CD4-positive, alpha-beta T cell (primary cell): ENCODE measurements at regions not wholly inside any gene's neighbourhood (a gene's known extent, or its start where the extent isn't known, plus 50 kb on each side); places are given as distances from the start of the nearest gene placed in this dataset.

Experiments
- ATAC-seq: fragments of 200-7000 bp; cut with Tn5 transposase; one replicate; pipeline ENCODE4 v1.10.0; 2022; ENCODE audit warnings: mild to moderate bottlenecking; ENCODE audit not compliant: poor library complexity
- CTCF ChIA-PET: fragments of 350-600 bp; sonication (Branson Sonifier 250); formaldehyde crosslinking; loops from one replicate; lab custom pipeline; 2021; ENCODE audit warnings: antibody characterized with exemption, inconsistent platforms; lab: Charles Lee
- POLR2A ChIA-PET: fragments of 350-600 bp; sonication (Branson Sonifier 250); formaldehyde crosslinking; loops from one replicate; lab custom pipeline; 2021; ENCODE audit warnings: antibody characterized with exemption, inconsistent platforms; lab: Charles Lee
- DNase-seq, 14 experiments: peaks; one replicate each; pipeline ENCODE4 v3.0.0-alpha.2; 2013 to 2020; ENCODE audit warnings: mixed read lengths in 2 of 14
- H3K27ac ChIP-seq, 2 donors: one replicate each; pipeline versions ENCODE4 v1.5.1 to v1.7.0; 2013; ENCODE audit warnings: low read length in 2 of 2, low read depth in 1 of 2, mild to moderate bottlenecking in 1 of 2
- H3K27me3 ChIP-seq, 2 experiments: 1 replicate in 1 of 2; 2 replicates in 1 of 2; pipeline versions ENCODE4 v1.6.1 to v1.7.0; 2013; ENCODE audit warnings: low read length in 2 of 2, control low read depth in 1 of 2, mild to moderate bottlenecking in 1 of 2, moderate library complexity in 1 of 2; ENCODE audit not compliant: insufficient read depth in 2 of 2, control insufficient read depth in 1 of 2
- H3K36me3 ChIP-seq: one replicate; pipeline ENCODE4 v1.6.1; 2013; ENCODE audit warnings: low read length, control low read depth; ENCODE audit not compliant: insufficient read depth
- H3K4me1 ChIP-seq: one replicate; pipeline ENCODE4 v1.6.1; 2013; ENCODE audit warnings: low read length, control low read depth; ENCODE audit not compliant: insufficient read depth
- H3K4me3 ChIP-seq: one replicate; pipeline ENCODE4 v1.5.1; 2013; ENCODE audit warnings: mild to moderate bottlenecking, low read length, moderate library complexity
- H3K9me3 ChIP-seq, 2 experiments: 1 replicate in 1 of 2; 2 replicates in 1 of 2; pipeline versions ENCODE4 v1.6.1 to v1.7.0; 2013; ENCODE audit warnings: low read length in 2 of 2, mild to moderate bottlenecking in 2 of 2, control low read depth in 1 of 2, moderate library complexity in 1 of 2; ENCODE audit not compliant: control insufficient read depth in 1 of 2, insufficient read depth in 1 of 2
- H3K27ac Mint-ChIP-seq: one replicate; pipeline ENCODE4 v1.8.0; 2020; ENCODE audit warnings: mixed read lengths
- H3K27me3 Mint-ChIP-seq: one replicate; pipeline ENCODE4 v1.8.0; 2021; ENCODE audit warnings: mixed read lengths
- H3K36me3 Mint-ChIP-seq: one replicate; pipeline ENCODE4 v1.8.0; 2021; ENCODE audit warnings: low read depth, mixed read lengths
- H3K4me1 Mint-ChIP-seq: one replicate; pipeline ENCODE4 v1.8.0; 2021; ENCODE audit warnings: low read depth, mixed read lengths
- H3K4me3 Mint-ChIP-seq: one replicate; pipeline ENCODE4 v1.8.0; 2020; ENCODE audit warnings: mild to moderate bottlenecking, mixed read lengths
- H3K9me3 Mint-ChIP-seq: one replicate; pipeline ENCODE4 v1.8.0; 2020; ENCODE audit warnings: mixed read lengths
- intact Hi-C, 2 experiments: fragments of 100-400 bp; cut with DNase I in 1 of 2; cut with micrococcal nuclease in 1 of 2; formaldehyde crosslinking; loops; one replicate each; pipeline versions ENCODE4 v1.15.1 to v1.9.0; 2023 to 2025; cut with DNase I, micrococcal nuclease
- TF ChIP-seq, protein P1 (sequence below): fragments of 200-600 bp; IDR thresholded peaks from one replicate; pipeline ENCODE4 v1.8.0; 2022; ENCODE audit warnings: antibody characterized with exemption, mild to moderate bottlenecking

DNA sequence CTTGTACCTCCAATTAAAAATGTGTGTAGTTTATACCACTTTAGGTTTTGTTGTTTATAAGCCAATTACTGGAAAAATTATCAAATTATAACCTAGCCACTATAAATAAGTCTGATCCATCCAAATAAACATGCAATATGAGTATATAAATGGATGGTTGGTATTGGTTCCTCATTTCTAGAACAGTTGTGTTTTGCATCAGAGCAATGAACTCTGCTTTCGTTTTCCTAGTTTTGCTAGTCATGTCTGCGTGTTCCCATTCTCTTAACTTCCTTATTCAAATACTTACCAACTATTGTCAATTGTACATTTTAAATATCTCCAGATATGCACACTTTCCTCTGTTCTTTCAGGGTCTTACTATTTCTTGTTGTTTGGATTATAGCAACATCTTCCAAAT lies 641.7 kb downstream of the NR4A2 start:
- CTCF ChIA-PET: no interaction called here
- H3K4me1 ChIP-seq: no peaks in the 10 kb centered on the region
- POLR2A ChIA-PET: no interaction called here
- no peaks in the 10 kb centered on the region for H3K27me3 ChIP-seq
- H3K9me3 Mint-ChIP-seq: no peaks in the 10 kb centered on the region
- no peaks in the 10 kb centered on the region for H3K4me1 Mint-ChIP-seq
- no peak overlapping the region for H3K4me3 ChIP-seq
- H3K9me3 ChIP-seq: peaks cover 0 to 3% of the 10 kb centered on the region in 2 experiments
- TF ChIP-seq, protein P1, sequence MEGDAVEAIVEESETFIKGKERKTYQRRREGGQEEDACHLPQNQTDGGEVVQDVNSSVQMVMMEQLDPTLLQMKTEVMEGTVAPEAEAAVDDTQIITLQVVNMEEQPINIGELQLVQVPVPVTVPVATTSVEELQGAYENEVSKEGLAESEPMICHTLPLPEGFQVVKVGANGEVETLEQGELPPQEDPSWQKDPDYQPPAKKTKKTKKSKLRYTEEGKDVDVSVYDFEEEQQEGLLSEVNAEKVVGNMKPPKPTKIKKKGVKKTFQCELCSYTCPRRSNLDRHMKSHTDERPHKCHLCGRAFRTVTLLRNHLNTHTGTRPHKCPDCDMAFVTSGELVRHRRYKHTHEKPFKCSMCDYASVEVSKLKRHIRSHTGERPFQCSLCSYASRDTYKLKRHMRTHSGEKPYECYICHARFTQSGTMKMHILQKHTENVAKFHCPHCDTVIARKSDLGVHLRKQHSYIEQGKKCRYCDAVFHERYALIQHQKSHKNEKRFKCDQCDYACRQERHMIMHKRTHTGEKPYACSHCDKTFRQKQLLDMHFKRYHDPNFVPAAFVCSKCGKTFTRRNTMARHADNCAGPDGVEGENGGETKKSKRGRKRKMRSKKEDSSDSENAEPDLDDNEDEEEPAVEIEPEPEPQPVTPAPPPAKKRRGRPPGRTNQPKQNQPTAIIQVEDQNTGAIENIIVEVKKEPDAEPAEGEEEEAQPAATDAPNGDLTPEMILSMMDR: no peak
- no peaks in the 10 kb centered on the region for H3K27me3 Mint-ChIP-seq
- no peak overlapping the region for H3K27ac Mint-ChIP-seq
- intact Hi-C loops: no loop called here
- DNase-seq: peak in 3 of 14 experiments; percentile 18 to 35 (median 26)
- no peak for ATAC-seq
- H3K36me3 ChIP-seq: no peaks in the 10 kb centered on the region
- H3K36me3 Mint-ChIP-seq: no peaks in the 10 kb centered on the region
- H3K4me3 Mint-ChIP-seq: no peak overlapping the region
- no peak overlapping the region for H3K27ac ChIP-seq

DNA sequence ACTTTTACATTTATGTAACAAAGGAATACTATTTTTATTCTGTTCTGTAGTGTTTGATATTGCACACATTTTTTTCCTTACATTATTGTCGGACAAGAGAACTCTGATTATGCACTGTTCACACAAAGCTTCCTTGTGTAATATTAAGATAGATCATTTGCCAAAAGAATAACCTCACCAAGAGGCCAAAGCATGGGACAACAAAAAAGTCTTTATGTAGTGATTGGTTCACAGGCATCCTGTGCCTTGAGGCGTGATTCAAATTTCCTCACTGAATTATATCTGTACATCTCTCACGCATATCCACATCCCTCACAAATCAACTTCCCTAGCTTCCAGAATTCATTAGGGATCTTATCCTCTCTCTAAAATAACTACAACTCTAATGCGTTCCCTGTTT lies 642.7 kb downstream of the NR4A2 start:
- H3K4me1 Mint-ChIP-seq: no peaks in the 10 kb centered on the region
- no peak overlapping the region for H3K27ac ChIP-seq
- POLR2A ChIA-PET: no interaction called here
- peaks cover 0 to 3% of the 10 kb centered on the region in 2 experiments for H3K9me3 ChIP-seq
- no peak overlapping the region for H3K4me3 Mint-ChIP-seq
- no peak overlapping the region for H3K4me3 ChIP-seq
- intact Hi-C loops: no loop called here
- ATAC-seq: no peak
- H3K27me3 ChIP-seq: no peaks in the 10 kb centered on the region
- H3K27ac Mint-ChIP-seq: no peak overlapping the region
- no peaks in the 10 kb centered on the region for H3K4me1 ChIP-seq
- no peak for DNase-seq
- no peaks in the 10 kb centered on the region for H3K9me3 Mint-ChIP-seq
- no peaks in the 10 kb centered on the region for H3K27me3 Mint-ChIP-seq
- TF ChIP-seq, protein P1: no peak
- H3K36me3 ChIP-seq: no peaks in the 10 kb centered on the region
- CTCF ChIA-PET: no interaction called here
- H3K36me3 Mint-ChIP-seq: no peaks in the 10 kb centered on the region

GRCh38 chr2:155687181-155687580 lies 645.3 kb downstream of the NR4A2 start:
- H3K27ac ChIP-seq: no peak overlapping the region
- H3K36me3 Mint-ChIP-seq: no peaks in the 10 kb centered on the region
- H3K36me3 ChIP-seq: no peaks in the 10 kb centered on the region
- no peaks in the 10 kb centered on the region for H3K4me1 Mint-ChIP-seq
- H3K4me1 ChIP-seq: no peaks in the 10 kb centered on the region
- DNase-seq (peak in 2 of 14 experiments; percentile 8), ATAC-seq (no peak)
- no peaks in the 10 kb centered on the region for H3K9me3 Mint-ChIP-seq
- ChIA-PET CTCF (no interaction called here), POLR2A (no interaction called here)
- intact Hi-C loops: no loop called here
- H3K27me3 ChIP-seq: no peaks in the 10 kb centered on the region
- TF ChIP-seq, protein P1: no peak
- no peaks in the 10 kb centered on the region for H3K27me3 Mint-ChIP-seq
- H3K27ac Mint-ChIP-seq: no peak overlapping the region
- H3K4me3 ChIP-seq: no peak overlapping the region
- H3K9me3 ChIP-seq: peaks cover 0 to 3% of the 10 kb centered on the region in 2 experiments
- H3K4me3 Mint-ChIP-seq: no peak overlapping the region
